NK-92 treated with Interleukin-12 subunit alpha and Interleukin-12 subunit beta, amount 100 ng/mL, for 24 hours (cell line): ENCODE measurements at regions not wholly inside any gene's neighbourhood (a gene's known extent, or its start where the extent isn't known, plus 50 kb on each side); places are given as distances from the start of the nearest gene placed in this dataset.

ENCODE experiments used
- DNase-seq: peaks from one replicate; lab custom pipeline; 2025; lab: John Stamatoyannopoulos, UW

DNA sequence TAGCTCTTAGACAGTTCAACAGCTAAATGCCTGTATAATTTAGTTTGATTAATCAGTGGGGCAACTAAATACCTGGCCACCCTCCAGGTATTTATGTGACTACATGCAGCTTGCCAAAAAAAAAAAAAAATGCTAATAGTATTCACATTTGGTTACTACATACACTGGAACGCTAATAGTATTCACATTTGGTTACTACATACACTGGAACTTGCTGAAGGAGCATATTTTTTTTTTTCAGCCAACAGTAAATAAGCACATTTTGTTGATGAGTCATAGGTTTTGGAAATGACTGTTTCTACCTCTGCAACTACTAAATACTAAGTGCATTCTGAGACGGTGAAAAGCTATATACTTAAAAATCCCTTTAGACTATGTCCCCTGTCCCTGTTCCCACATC, 1172.3 kb downstream of the LRFN5 start:
- no peak for DNase-seq

DNA sequence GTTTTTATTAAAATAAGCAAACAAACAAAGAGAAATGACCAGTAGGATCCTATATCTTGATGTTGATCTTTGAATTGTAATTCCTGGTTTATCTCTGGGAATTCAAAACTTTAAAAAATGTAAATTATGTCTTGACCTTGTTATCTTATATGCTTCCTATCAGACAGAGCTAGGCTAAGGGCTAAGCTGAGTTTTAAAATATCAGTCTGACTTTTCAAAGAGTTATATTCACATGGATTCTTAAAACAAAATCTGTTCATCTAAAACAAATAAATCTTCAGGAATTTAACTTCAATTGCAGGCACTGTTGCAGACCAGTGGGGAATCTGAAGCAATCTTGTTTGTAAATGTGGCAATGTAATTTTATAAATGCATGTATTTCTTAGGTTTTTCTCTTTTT, 1144.1 kb downstream of the LRFN5 start:
- DNase-seq: no peak

DNA sequence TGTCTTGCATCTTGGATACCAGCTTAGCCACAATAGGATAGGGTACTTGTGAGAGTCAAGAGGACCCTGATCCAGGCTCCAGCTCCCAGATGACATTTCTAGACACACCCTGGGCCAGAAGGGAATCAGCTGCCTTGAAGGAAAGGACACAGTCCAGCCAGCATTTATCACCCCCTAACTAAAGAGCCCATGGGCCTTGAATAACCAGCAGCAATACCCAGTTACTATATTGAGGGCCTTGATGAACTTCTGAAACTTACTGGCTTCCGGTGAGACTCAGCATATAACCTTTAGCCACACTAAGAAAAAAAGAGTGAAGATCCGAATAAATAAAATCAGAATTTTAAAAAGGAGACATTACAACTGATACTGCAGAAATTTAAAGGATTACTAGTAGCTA, 1135.4 kb downstream of the LRFN5 start:
- no peak for DNase-seq

DNA sequence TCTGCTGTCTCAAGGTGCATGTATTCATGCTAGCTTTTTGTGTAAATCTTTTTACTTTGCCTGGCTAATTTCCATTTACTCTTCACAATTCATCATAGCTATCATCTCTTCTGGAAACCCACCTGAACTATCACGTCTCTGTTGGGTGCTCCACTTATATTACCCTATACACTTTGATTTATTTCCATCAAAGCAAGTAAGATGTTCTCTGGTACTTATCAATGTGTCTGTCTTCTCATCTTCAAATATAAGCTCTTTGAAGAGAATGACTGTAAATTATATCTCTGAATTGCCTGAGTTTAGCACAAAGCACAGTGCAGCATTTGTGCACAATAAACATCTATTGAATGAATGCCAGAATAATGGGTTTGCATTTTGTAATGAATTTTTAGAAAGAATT, 1129.7 kb downstream of the LRFN5 start:
- DNase-seq: no peak

DNA sequence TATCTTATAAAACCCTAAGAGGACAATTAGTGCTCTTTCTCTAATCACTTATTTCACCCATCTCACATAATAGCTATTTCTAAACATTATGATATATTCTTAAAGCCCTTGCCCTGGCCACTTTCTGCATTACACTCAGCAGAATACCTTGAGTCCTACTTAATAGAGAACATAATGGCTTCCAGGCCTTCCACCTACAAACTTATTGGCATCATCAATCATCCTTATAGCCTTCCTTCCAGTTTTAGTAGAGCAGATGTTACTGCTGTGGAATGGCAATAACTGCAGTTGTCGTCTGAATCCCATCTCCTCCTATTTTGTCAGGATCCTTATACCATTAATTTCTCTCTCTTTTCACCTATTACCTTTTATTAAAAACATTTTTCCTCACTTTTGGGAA, 1127.4 kb downstream of the LRFN5 start:
- no peak for DNase-seq

DNA sequence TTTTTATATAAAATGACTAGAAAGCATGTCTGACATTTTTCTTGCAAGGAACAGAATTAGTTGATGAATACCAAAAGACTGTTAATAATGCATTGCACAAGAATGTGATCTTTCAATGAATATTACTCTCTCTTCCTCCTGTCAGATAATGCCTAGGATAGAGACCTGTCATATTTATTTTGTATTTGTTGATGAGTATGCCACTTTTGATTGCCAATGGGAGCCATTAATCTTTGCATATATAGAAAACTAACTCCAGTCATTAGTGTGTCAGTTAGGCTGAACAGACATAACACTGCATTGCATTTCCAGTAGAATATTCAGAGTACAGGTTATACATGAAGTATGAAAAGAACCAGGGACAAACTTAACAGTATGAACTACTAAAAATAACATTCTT, 1125.3 kb downstream of the LRFN5 start:
- no peak for DNase-seq

DNA sequence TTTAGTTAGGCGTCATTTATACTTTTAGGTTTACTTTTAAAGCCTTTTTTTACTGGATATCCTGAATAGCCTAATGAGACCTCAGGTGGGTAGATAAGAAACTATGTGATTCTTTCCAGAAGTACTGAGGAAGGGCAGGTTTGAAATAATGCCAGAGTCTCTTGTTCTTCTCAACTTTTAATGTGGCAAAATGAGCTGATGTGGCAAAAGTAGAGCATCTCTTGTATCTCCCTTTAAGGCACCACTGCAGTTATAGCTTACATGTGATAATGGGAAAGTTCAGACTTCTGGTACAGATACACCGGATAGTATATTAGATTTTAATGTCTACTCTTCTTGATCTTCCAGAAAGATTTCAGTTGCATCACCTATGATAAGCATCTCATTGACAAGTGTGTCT, 1124.8 kb downstream of the LRFN5 start:
- DNase-seq: no peak

DNA sequence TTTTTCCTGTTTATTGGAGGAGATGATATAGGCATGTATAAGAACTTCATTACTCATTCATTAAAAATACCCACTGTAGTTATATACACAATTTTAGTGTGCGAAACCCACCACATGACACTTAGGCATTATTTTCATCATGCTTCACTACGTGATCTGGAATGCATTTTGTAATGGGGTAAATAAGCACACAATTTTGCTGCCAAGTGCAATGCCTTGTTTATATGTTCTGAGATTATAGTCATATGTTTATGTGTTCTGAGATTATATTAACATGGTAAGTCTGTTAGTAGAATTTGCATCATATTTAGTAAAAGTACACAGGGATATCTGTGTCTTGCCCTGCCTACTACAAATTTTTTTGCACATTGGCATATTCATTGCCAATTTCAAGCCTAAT, 1123.0 kb downstream of the LRFN5 start:
- no peak for DNase-seq

DNA sequence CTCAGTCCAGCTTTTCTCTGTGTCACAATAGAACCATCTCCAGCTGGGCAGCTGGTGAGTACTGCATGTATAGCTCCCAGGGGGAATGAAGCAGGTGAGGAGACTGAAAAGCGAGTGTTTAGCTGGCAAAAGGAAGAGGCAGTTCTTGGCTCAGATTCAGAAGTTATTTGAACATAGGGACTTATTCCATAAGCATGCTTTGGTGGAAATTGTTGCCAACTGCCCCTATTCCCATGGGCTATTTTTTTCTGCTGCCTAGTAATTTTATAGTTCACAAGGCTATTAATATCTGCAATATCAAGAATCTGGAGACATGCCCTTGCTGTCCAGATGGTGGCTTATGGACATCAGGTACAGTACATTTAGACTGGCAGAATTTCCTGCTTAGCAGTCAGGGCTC, 1112.7 kb downstream of the LRFN5 start:
- no peak for DNase-seq

DNA sequence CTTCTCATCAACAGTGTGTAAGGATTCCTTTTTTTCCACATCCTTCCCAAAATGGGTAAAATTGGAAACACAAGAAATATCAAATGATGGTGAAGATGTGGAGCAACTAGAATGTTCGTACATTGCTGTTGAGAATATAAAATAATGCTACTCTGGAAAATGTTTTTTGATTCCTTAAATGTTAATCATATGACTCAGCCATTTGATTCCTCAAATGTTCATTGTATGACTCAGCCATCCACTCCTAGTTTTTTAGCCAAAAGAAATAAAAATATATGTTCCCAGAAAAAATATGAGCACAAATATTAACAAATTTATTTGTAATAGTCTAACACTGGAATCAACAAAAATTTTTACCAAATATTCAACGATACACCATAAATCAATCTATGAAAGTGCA, 1108.6 kb downstream of the LRFN5 start:
- no peak for DNase-seq

DNA sequence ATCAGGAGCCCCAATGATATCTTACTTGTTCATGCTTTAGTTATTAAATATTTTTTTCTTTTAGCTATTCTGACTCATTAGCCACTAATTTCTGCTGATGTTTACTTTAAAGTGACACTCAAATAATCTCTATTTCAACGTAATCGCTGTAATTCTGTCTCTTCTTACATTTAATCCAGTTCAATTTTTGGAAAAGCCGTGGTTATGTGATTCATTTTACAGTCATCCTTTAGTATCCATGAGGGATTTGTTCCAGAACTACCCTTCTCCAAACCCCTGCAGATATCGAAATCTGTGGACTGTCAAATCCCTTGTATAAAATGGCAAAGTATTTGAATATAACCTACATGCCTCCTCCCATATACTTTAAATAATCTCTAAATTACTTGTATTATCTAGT, 1103.4 kb downstream of the LRFN5 start:
- no peak for DNase-seq

DNA sequence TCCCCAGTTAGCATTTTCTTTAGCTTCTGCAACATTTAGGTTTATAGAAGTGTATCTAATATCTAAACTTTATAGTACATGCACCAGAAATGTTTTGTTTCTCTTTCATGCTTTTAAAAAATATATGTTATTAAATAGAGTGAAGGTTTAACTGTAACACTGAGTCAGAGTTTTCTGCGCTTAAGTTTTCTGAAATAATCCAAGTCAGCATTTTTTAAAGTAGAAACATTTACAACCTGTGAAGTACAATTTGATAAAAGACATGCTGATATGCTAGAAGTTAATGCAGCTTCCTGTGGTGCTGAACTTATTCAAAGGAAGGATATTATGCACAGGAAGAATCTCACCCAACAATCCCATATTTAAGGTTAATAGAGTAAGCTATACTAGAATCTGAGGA, 1096.8 kb downstream of the LRFN5 start:
- DNase-seq: no peak

DNA sequence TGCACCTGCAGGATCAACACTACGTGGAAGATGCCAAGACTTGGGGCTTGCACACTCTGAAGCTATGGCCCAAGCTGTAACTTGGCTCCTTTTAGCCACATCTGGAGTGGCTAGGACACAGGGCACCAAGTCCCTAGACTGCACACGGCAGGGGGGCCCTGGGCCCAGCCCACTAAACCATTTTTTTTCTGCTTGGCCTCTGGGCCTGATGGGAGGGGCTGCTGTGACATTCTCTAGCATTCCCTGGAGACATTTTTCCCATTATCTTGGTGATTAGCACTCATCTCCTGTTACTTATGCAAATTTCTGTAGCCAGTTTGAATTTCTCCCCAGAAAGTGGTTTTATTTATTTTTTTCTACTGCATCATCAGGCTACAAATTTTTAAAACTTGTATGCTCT, 1080.7 kb downstream of the LRFN5 start:
- no peak for DNase-seq

DNA sequence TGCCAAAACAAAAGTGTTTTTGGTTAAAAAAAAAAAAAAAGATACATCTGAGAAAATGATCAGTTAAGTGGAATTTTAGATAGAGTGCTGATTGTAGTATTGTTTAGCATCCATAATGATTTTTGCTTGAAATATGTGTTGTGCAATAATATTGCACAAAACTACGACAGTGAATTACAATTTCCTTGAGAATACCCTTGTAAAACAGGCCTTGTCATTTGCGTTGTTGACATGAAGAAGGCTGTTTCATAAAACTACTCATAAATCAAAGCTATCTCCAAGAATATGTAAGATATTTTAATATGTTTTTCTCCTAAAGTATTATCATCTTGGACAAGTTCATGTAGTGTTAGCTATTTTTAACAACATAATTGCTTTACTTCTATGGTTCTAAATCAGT, 1077.0 kb downstream of the LRFN5 start:
- DNase-seq: no peak

DNA sequence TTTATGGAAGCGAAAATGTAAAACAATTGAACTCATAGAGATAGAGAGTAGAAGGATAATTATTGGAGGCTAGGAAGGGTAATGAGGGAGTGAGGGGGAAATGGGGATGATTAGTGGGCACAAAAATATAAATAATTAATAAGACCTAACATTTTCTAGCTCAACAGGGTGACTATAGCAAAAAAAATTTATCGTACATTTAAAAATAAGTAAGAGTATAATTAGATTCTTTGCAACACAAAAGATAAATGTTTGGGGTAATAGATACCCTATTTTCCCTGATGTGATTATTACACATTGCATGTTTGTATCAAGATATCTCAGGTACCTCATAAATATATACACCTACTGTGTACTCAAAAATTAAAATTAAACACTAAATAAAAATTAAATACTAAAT, 1070.0 kb downstream of the LRFN5 start:
- DNase-seq: no peak

DNA sequence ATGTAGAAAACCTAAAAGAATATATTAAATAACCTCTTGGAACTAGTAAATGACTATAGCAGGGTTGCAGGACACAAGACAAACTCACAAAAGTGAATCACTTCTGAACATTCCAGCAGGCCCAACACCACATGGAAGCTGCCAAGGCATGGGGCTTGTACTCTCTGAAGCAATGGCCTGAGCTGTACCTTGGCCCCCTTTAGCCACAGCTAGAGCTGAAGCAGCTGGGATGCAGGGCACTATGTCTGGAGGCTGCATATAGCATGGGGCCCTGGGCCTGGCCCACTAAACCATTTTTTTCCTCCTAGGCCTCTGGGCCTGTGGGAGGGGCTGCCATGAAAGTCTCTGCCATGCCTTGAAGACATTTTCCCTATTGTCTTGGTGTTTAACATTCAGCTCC, 1067.3 kb downstream of the LRFN5 start:
- DNase-seq: no peak

DNA sequence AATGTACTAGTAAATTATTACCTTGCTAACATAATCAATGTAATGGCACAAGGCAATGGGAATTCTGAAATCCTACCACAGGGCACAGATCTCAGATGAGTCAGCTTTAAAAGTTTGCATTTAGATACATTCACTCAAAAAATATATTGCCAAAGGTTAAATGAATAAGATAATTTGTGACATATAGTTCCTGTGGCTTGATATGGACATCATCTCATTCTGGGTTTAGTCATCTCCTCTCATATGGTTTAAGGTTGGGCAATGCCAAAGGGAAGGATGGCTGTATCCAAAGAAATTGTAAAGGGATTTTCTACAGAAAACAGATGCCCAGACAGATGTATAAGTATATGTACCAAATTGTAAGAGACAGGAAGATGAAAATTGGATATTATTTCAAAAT, 1065.0 kb downstream of the LRFN5 start:
- DNase-seq: no peak

DNA sequence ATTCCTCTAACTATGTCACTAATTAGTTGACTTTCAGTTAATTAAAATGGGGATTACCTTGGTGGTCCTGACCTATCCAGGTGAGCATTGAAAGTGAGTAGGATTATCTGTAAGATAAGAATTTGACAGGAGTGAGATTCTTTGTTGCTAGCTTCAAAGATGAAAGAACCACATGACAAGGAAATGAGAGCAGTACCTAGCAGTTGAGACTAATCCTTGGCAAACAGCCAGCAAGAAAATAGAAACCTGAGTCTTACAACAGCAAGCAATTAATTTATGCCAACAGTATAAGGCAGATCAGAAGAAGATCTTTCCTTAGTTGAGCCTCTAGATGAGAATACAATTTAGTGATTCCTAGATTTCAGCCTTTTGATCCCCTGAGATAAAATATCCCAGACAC, 1058.4 kb downstream of the LRFN5 start:
- no peak for DNase-seq

DNA sequence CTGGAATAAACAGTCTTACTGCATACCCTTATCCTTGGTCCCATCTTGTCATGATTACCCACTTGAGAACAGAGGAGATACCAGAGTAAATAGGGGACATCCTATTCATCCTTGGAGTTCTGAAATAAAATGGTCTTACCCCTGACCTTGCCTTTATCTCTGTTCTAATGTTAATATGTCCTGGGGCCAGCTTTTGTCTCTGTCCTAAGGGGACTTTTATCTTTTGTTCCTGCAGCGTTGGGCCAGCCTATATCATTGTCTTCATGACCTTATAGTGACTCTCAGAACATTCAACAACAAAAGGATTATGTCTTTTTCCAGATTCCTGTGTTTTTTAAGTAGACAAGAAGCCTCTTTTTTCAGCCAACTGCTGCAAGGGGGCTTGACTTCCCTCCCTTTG, 1057.5 kb downstream of the LRFN5 start:
- no peak for DNase-seq

DNA sequence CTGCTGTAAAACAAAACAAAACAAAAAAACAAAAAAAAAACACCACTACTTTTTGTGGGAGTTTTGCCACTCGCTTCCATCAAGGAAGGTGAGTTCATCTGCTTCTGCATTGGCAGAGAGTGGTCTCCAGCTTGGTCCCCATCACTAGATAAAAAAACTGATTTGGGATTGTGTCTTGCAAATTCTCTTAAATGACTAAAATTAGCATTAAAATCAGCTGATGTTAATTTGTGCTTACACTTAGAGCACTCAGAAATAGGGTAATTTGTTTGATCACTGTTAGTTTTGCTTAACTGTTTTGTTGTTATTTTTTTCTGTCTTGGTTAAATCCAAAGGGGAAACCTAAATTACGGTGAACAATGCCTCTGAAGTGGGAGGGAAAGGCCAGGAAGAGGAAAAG, 1048.0 kb downstream of the LRFN5 start:
- DNase-seq: no peak

DNA sequence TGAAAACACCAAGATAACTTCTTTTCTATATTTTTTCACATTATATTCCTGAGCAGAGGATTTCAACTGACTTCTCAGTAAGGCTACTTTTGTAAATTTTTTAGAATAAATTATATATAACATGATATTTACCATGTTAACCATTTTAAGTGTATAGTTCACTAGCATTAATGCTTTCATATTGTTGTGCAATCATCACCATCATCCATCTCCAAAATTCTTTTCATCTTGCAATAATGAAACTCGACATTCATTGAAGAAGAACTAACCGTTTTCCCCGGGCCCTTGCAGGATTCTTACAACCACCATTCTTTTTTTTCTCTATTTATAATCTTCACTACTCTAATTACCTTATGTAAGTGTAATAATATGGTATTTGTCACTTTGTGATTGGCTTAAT, 1036.1 kb downstream of the LRFN5 start:
- no peak for DNase-seq

DNA sequence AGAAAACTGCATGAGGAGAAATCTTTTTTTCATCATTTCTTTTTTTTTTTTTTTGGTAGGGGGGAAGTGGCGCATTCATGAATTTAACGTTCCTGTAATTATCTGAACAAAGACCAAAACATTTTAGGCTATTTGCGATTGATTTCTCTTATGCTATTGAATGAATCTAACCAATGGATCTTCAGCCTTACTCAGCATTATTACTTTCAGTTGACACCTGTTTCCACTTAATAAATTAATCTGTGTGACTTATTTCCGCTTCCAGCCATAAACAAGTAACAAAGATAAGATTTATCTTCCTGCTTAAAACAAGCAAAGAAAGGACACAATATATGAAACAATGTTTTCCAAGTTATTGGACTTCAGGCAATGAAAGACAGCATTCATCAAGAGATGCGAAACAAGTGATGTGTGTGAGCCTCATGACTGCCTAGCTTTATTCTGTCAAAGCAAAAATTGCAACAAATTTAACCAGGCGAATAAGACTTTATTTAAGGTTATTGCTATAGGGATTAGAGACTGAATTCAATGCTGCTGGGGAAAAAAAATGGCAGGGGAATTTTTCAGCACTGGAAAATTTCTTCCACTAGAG, 1026.9 kb downstream of the LRFN5 start:
- DNase-seq: no peak

DNA sequence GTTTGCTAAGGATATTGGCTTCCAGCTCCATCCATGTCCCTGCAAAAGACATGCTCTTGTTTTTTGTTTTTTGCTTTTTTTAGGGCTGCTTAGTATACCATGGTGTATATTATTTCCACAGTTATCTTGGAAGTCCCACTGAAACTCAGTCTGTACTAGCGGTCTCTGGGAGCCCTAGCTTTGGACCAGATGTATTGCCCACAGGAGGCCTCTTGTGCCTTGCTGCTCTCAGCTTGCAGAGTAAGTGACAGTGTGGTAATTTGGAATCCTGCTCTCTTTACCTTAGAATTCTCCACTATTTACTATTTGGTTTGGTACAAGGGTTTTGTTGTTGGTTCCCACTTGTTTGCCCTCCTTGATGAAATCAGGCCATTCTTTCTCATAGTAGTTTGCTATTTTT, 1022.9 kb downstream of the LRFN5 start:
- DNase-seq: no peak

DNA sequence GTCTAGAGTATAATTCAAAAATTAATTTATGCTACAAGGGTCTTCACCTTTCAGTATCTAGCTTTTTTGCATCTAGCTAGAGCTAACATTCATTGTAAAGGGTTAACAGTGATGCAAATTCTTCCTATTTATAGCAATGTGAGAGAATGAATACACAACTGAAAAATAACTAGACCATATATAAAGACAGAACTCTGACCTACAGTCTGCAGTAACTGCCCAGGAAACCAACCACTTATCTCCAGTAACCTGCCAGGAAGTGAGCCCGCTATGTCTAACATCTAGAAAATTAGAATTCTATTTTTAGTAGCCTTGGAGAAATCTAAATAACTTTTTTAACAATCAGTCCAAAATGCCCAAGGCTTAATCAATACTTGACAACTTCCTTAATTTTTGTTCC, 1021.9 kb downstream of the LRFN5 start:
- DNase-seq: no peak

DNA sequence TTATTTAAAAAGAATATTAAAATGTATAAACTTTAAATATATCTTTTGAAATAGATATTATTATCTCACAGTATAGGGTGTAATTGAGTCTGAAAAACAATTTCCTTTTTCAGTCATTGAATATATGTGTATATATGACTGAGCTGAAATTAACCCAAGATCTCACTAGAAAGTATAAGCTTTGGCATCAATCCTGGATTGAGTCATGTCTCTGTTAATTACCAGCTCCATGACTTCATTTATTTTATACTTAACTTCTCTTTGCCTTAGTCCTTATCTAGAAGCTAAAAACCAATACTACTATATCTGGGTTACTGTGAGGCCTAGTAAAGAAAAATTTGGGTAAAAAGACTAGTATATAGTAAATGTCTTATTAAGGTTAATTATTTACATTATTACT, 1020.3 kb downstream of the LRFN5 start:
- DNase-seq: no peak
